ENCODE measurements at regions not wholly inside any gene's neighbourhood (a gene's known extent, or its start where the extent isn't known, plus 50 kb on each side); places are given as distances from the start of the nearest gene placed in this dataset.

DNA sequence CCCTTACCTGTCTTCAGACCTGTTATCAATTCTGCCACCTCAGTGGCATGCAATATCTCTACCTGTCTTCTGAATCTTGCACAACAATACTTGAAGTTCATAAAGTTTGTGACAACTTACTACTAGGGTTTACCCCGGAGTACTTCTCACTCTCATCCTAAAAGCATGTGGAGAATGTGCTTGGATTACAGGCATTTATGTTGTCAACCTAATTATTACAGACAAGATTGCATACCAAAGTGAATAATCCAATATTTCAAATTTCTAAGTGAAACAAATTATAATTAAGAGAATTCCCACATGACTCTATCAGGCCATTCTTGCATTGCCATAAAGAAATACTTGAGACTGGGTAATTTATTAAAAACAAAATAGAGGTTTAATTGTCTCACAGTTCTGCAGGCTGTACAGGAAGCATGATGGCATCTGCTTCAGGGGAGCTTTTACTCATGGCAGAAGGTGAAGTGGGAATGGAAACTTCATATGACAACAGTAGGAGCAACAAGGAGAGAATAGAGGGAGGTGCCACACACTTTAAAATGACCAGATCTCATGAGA, 661.0 kb upstream of the SPRY2 start:
- intact Hi-C loops (cut with micrococcal nuclease), result no loop called here
- H2BK20ac ChIP-seq (ENCODE audit: low read depth, low read length), result no peak overlapping the region
- H2AK9ac ChIP-seq (replicated peaks; ENCODE audit: low read depth, low read length, poor library complexity), result no peak overlapping the region
- H3K79me1 ChIP-seq (ENCODE audit: low read depth in 1 of 2, low read length in 2 of 2), result no peaks in the 10 kb centered on the region
- no peak overlapping the region for H3K56ac ChIP-seq (ENCODE audit: extremely low read depth, insufficient read depth, low read length)
- peaks cover 3% of the 10 kb centered on the region for H3K9me3 ChIP-seq (ENCODE audit: control insufficient read depth, insufficient read depth, low read length)
- in situ Hi-C loops (cut with MboI; ENCODE audit: low sequenced_read_pairs), result no loop called here
- H3K4me2 ChIP-seq (ENCODE audit: low read depth, low read length), result no peak overlapping the region
- no peak overlapping the region for H2AFZ ChIP-seq (replicated peaks; ENCODE audit: low read length, poor library complexity)
- no peaks in the 10 kb centered on the region for H4K20me1 ChIP-seq (ENCODE audit: insufficient read depth, low read length)
- no peak overlapping the region for H3K4ac ChIP-seq (ENCODE audit: low read depth, low read length)
- H3K4me3 ChIP-seq (ENCODE audit: insufficient read depth, low read depth, low read length), result no peak overlapping the region
- CTCF ChIA-PET, result no interaction called here
- no peak for DNase-seq
- no peak overlapping the region for H3K14ac ChIP-seq (replicated peaks; ENCODE audit: low read depth, low read length)
- no peak for ATAC-seq (ENCODE audit: low read depth)
- BruUV-seq (replicated peaks), result no TSS peak
- H4K91ac ChIP-seq (ENCODE audit: insufficient read depth, low read depth, low read length), result no peak overlapping the region
- no peak overlapping the region for H3K18ac ChIP-seq (ENCODE audit: low read depth, low read length)
- no peak overlapping the region for H2BK5ac ChIP-seq (ENCODE audit: low read depth, low read length, poor library complexity, severe bottlenecking)
- POLR2A ChIA-PET (ENCODE audit: unreplicated experiment), result no interaction called here
- no peak overlapping the region for H2BK15ac ChIP-seq (ENCODE audit: low read depth, low read length)
- no peak overlapping the region for H4K8ac ChIP-seq (ENCODE audit: low read depth in 2 of 2, low read length in 2 of 2)
- no peak overlapping the region for H3K9ac ChIP-seq (ENCODE audit: low read depth, low read length)
- H2BK120ac ChIP-seq (ENCODE audit: low read depth, low read length), result no peak overlapping the region
- H3K4me1 ChIP-seq (ENCODE audit: control insufficient read depth, insufficient read depth, low read length), result no peaks in the 10 kb centered on the region
- no peak overlapping the region for H2AK5ac ChIP-seq (ENCODE audit: low read depth, low read length)
- H3K9me1 ChIP-seq (ENCODE audit: insufficient read depth, low read length), result no peaks in the 10 kb centered on the region
- no peak overlapping the region for H3K23ac ChIP-seq (ENCODE audit: low read depth, low read length)
- H4K5ac ChIP-seq (ENCODE audit: low read depth, low read length), result no peak overlapping the region
- TF ChIP-seq, protein P1, sequence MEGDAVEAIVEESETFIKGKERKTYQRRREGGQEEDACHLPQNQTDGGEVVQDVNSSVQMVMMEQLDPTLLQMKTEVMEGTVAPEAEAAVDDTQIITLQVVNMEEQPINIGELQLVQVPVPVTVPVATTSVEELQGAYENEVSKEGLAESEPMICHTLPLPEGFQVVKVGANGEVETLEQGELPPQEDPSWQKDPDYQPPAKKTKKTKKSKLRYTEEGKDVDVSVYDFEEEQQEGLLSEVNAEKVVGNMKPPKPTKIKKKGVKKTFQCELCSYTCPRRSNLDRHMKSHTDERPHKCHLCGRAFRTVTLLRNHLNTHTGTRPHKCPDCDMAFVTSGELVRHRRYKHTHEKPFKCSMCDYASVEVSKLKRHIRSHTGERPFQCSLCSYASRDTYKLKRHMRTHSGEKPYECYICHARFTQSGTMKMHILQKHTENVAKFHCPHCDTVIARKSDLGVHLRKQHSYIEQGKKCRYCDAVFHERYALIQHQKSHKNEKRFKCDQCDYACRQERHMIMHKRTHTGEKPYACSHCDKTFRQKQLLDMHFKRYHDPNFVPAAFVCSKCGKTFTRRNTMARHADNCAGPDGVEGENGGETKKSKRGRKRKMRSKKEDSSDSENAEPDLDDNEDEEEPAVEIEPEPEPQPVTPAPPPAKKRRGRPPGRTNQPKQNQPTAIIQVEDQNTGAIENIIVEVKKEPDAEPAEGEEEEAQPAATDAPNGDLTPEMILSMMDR (conservative IDR thresholded peaks at IDR 0.05; ENCODE audit: low read depth, low read length), result no peak
- TF ChIP-seq NFE2L2 (IDR thresholded peaks at IDR 0.05; ENCODE audit: low read depth, low read length) (no peak), RAD21 (IDR thresholded peaks at IDR 0.05; ENCODE audit: low read length) (no peak), RCOR1 (IDR thresholded peaks at IDR 0.05; ENCODE audit: insufficient replicate concordance, low read length) (no peak), MXI1 (IDR thresholded peaks at IDR 0.05; ENCODE audit: borderline replicate concordance, low read depth, low read length) (no peak), RFX5 (IDR thresholded peaks at IDR 0.05; ENCODE audit: low read depth, low read length) (no peak), BHLHE40 (IDR thresholded peaks at IDR 0.05; ENCODE audit: low read depth, low read length) (no peak)
- TF ChIP-seq, protein P2, sequence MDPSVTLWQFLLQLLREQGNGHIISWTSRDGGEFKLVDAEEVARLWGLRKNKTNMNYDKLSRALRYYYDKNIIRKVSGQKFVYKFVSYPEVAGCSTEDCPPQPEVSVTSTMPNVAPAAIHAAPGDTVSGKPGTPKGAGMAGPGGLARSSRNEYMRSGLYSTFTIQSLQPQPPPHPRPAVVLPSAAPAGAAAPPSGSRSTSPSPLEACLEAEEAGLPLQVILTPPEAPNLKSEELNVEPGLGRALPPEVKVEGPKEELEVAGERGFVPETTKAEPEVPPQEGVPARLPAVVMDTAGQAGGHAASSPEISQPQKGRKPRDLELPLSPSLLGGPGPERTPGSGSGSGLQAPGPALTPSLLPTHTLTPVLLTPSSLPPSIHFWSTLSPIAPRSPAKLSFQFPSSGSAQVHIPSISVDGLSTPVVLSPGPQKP (IDR thresholded peaks at IDR 0.05; ENCODE audit: borderline replicate concordance, low read depth, low read length), result no peak
- dilution Hi-C loops (cut with HindIII; ENCODE audit: low sequenced_read_pairs, unreplicated experiment), result no loop called here
- H3K36me3 ChIP-seq (ENCODE audit: control insufficient read depth, insufficient read depth, low read length), result no peaks in the 10 kb centered on the region
- WGBS, 2 experiments (ENCODE audit: extremely low coverage in 2 of 2, insufficient read length in 1 of 2), result no CpG with 5 or more reads among the region's 1 CpG
- no peak overlapping the region for H3K27ac ChIP-seq (ENCODE audit: insufficient read depth, low read length)
- no peaks in the 10 kb centered on the region for H3K27me3 ChIP-seq (ENCODE audit: control insufficient read depth, insufficient read depth, low read length)

Data from IMR-90 (cell line).